Activated CD4-positive, alpha-beta memory T cell treated with anti-CD3 and anti-CD28 coated beads, Interleukin-2, amount 10 ng/mL, durations not matched to agents 7 days and 5 days (primary cell): ENCODE measurements at regions not wholly inside any gene's neighbourhood (a gene's known extent, or its start where the extent isn't known, plus 50 kb on each side); places are given as distances from the start of the nearest gene placed in this dataset.
"Not testable (repeated sequence)": the region's sequence is repeated elsewhere in the genome, so short reads cannot be mapped to it uniquely, and the experiment has no call there.

ENCODE experiments used
- CTCF ChIA-PET: fragments of 350-600 bp; sonication (Branson Sonifier 250); formaldehyde crosslinking; loops from one replicate; lab custom pipeline; 2021; ENCODE audit warnings: antibody characterized with exemption, inconsistent platforms; lab: Charles Lee
- POLR2A ChIA-PET: fragments of 350-600 bp; sonication (Branson Sonifier 250); formaldehyde crosslinking; loops from one replicate; lab custom pipeline; 2021; ENCODE audit warnings: antibody characterized with exemption; lab: Charles Lee
- DNase-seq: peaks from one replicate; pipeline ENCODE4 v3.0.0-alpha.2; 2020
- H3K27ac Mint-ChIP-seq: one replicate; pipeline ENCODE4 v1.8.0; 2021; ENCODE audit warnings: mild to moderate bottlenecking, mixed read lengths
- H3K27me3 Mint-ChIP-seq: one replicate; pipeline ENCODE4 v1.8.0; 2021; ENCODE audit warnings: mixed read lengths
- H3K36me3 Mint-ChIP-seq: one replicate; pipeline ENCODE4 v1.8.0; 2021; ENCODE audit warnings: low read depth, mixed read lengths
- H3K4me1 Mint-ChIP-seq: one replicate; pipeline ENCODE4 v1.8.0; 2021; ENCODE audit warnings: mixed read lengths
- H3K4me3 Mint-ChIP-seq: one replicate; pipeline ENCODE4 v1.8.0; 2021; ENCODE audit warnings: mild to moderate bottlenecking, mixed read lengths
- H3K9me3 Mint-ChIP-seq: one replicate; pipeline ENCODE4 v1.8.0; 2021; ENCODE audit warnings: mixed read lengths

DNA sequence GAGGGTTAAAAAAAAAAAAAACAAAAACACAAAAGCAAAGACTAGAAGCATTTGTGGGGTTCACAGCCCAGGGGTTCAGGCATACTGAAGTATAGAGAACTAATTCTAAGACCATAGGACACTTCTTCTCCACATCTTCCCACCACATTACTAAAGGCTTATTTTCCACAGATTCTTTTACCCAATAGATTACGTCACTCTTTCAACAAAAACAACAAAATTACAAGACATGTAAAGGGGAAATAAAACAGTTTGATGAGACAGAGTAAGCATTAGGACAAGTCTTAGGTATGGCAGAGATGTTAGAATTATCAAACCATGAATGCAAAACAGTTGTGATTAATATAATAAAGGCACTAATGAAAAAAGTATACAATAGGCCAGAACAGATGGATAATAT lies 2013.7 kb downstream of the MRPL39 start:
- CTCF ChIA-PET: no interaction called here

DNA sequence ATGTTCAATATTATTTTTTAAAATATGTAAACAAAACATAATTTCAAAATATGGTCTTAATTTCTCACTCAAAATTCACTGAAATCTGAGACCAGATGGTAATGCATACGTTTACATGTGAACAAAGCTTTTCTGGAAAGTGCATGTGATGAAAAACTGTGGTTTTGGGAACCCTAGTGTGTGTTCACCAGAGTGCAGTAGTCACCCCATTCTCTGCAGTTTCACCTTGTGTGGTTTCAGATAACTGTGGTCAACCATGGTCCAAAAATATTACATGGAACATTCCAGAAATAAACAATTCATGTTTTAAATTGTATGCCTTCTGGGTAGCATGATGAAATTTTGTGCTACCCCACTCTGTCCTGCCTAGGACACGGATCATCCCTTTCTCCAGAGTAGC lies 2021.9 kb downstream of the MRPL39 start:
- H3K4me3 Mint-ChIP-seq: no peak overlapping the region
- H3K27ac Mint-ChIP-seq: no peak overlapping the region
- CTCF ChIA-PET: no interaction called here
- H3K4me1 Mint-ChIP-seq: no peaks in the 10 kb centered on the region
- H3K9me3 Mint-ChIP-seq: no peaks in the 10 kb centered on the region
- no peak for DNase-seq
- H3K36me3 Mint-ChIP-seq: no peaks in the 10 kb centered on the region
- H3K27me3 Mint-ChIP-seq: no peaks in the 10 kb centered on the region
- POLR2A ChIA-PET: no interaction called here

More for the DNA sequence above, 2013.7 kb downstream of the MRPL39 start:
- H3K36me3 Mint-ChIP-seq: no peaks in the 10 kb centered on the region
- H3K27me3 Mint-ChIP-seq: no peaks in the 10 kb centered on the region
- H3K4me3 Mint-ChIP-seq: no peak overlapping the region
- no peak for DNase-seq
- POLR2A ChIA-PET: no interaction called here
- no peaks in the 10 kb centered on the region for H3K4me1 Mint-ChIP-seq
- peaks cover 2% of the 10 kb centered on the region for H3K9me3 Mint-ChIP-seq
- no peak overlapping the region for H3K27ac Mint-ChIP-seq

DNA sequence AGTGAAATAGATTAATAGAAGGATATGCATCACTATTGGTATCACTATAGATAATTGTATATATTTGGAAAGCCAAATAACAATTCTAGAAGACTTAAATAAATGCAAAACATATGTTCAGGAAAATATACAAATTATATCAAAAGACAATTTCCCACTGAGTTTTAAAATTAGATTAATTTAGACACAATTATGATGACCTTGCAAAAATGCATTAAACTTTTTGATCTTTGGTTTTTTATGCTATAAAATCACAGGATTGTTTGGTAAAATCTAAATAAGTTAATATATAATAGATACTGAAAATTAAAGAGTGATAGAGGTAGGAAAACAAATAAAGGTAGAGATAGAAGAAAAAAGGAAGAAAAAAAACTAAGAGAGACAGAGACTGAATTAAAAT lies 2027.7 kb downstream of the MRPL39 start:
- no peak overlapping the region for H3K4me3 Mint-ChIP-seq
- no peak for DNase-seq
- no peaks in the 10 kb centered on the region for H3K4me1 Mint-ChIP-seq
- ChIA-PET POLR2A (no interaction called here), CTCF (no interaction called here)
- no peaks in the 10 kb centered on the region for H3K27me3 Mint-ChIP-seq
- H3K9me3 Mint-ChIP-seq: no peaks in the 10 kb centered on the region
- no peak overlapping the region for H3K27ac Mint-ChIP-seq
- no peaks in the 10 kb centered on the region for H3K36me3 Mint-ChIP-seq

DNA sequence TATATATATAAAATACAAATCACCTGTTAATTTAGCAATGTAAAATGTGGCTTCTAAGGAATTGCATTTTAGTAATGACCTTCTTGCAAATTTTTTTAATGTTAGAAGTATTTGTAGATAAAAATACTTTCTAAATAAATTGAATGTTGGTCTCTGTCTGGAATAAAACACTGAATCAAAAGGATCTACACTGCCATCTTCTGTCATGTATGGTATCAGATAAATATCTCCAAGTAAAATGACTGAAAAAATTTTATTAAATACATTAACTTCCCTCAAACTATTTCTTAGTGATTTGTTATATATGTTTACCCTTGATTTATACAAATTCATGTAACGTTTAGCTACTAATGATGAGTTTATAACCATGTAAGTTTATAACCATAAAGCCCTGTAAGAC lies 2029.3 kb downstream of the MRPL39 start:
- Mint-ChIP-seq H3K4me1 (no peaks in the 10 kb centered on the region), H3K27me3 (no peaks in the 10 kb centered on the region), H3K9me3 (no peaks in the 10 kb centered on the region), H3K36me3 (no peaks in the 10 kb centered on the region), H3K4me3 (no peak overlapping the region), H3K27ac (no peak overlapping the region)
- DNase-seq: no peak
- CTCF ChIA-PET: no interaction called here
- POLR2A ChIA-PET: no interaction called here

DNA sequence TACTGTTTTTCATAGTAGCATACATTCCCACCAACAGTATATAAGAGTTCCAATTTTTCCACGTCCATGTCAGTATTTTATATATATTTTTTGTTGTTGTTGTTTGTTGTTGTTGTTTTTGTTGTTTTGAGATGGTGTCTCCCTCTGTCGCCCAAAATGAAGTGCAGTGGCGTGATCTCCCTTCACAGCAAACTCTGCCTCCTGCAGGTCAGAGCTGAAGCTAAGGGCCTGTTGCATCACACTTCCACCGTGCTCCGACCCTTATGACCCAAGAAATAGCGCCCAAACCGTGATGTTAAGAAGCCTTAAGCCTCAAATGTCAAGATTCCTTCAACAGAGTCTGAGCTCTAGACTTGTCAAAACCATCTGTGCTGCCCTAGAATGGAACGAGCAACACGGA lies 2032.3 kb downstream of the MRPL39 start:
- H3K4me1 Mint-ChIP-seq: no peaks in the 10 kb centered on the region
- H3K4me3 Mint-ChIP-seq: no peak overlapping the region
- H3K27me3 Mint-ChIP-seq: no peaks in the 10 kb centered on the region
- H3K9me3 Mint-ChIP-seq: no peaks in the 10 kb centered on the region
- no peak overlapping the region for H3K27ac Mint-ChIP-seq
- POLR2A ChIA-PET: no interaction called here
- CTCF ChIA-PET: no interaction called here
- no peaks in the 10 kb centered on the region for H3K36me3 Mint-ChIP-seq
- DNase-seq: no peak

DNA sequence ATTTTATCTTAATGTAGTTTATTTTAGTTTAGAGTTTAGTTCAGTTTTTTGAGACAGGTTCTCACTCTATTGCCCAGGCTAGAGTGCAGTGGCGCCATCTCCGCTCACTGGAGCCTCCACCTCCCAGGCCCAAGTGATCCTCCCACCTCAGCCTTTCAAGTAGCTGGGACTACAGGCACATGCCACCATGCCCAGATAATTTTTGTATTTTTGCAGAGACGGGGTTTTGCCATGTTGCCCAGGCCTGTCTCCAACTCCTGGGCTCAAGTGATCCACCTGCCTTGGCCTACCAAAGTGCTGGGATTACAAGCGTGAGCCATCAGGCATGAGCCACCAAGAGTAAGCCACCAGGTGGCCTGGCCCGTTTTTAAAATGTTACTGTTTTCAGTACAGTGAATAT lies 2058.4 kb downstream of the MRPL39 start:
- H3K27ac Mint-ChIP-seq, H3K36me3 Mint-ChIP-seq, H3K9me3 Mint-ChIP-seq, POLR2A ChIA-PET, H3K27me3 Mint-ChIP-seq, DNase-seq, CTCF ChIA-PET, H3K4me3 Mint-ChIP-seq, H3K4me1 Mint-ChIP-seq: not testable (repeated sequence)

DNA sequence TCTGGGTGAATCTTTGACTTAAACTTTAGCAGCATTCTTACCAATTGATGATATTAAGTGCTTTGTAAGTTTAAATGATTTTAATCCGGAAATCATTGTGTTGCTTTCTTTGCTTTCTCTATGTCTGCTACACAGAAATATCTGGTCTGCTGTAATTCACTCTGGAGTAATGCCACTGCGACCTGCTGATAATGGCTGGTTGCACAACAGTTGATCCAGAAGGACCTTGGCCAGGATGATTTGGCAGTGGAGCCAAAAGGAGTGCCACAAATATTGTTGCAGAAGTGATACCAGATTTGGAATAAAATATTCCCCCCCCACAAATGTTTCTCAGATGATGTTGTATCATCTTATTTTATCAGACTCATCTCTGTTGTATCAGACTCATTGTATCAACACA lies 2063.9 kb downstream of the MRPL39 start:
- ChIA-PET POLR2A (no interaction called here), CTCF (no interaction called here)
- no peak overlapping the region for H3K4me3 Mint-ChIP-seq
- H3K4me1 Mint-ChIP-seq: no peaks in the 10 kb centered on the region
- no peak for DNase-seq
- H3K27me3 Mint-ChIP-seq: no peaks in the 10 kb centered on the region
- H3K9me3 Mint-ChIP-seq: peaks cover 2% of the 10 kb centered on the region
- no peak overlapping the region for H3K27ac Mint-ChIP-seq
- H3K36me3 Mint-ChIP-seq: no peaks in the 10 kb centered on the region

DNA sequence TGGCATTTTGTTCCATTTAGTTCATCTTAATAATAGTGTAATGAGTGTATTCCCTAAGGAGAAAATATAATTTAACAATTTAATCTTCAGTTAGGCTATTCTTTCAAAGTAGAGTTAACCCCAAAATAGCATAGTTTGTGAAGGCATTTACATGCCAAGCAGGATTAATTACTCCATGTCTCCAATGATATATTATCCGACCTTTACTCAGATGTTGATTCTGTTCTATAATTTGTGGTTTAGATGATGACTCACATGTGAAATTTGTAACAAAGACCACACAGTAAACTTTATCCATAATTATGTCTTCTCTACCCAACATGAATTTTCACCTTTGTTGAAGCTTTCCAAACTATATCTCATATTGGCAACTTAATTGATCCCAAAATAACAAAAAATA lies 2065.2 kb downstream of the MRPL39 start:
- Mint-ChIP-seq H3K9me3 (peaks cover 2% of the 10 kb centered on the region), H3K4me3 (no peak overlapping the region), H3K4me1 (no peaks in the 10 kb centered on the region), H3K36me3 (no peaks in the 10 kb centered on the region), H3K27me3 (no peaks in the 10 kb centered on the region), H3K27ac (no peak overlapping the region)
- no peak for DNase-seq
- ChIA-PET POLR2A (no interaction called here), CTCF (no interaction called here)

DNA sequence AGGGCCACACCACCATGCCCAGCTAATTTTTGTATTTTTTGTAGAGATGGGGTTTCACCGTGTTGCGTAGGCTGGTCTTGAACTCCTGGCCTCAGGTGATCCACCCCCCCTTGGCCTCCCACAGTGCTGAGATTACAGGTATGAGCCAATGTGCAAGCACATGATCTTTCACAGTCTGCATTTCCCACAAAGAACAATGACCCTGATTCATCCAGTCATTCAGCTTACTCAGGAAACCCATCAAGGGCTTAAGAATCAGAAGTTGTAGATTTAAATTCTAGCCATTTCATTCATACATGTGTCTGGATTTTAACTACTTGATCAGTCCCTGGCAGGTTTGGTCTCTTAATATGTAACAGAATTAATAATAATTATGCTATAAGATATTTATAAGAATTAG lies 2065.7 kb downstream of the MRPL39 start:
- Mint-ChIP-seq H3K27me3 (no peaks in the 10 kb centered on the region), H3K4me1 (no peaks in the 10 kb centered on the region), H3K36me3 (no peaks in the 10 kb centered on the region), H3K4me3 (no peak overlapping the region), H3K27ac (no peak overlapping the region), H3K9me3 (peaks cover 2% of the 10 kb centered on the region)
- CTCF ChIA-PET: no interaction called here
- no peak for DNase-seq
- POLR2A ChIA-PET: no interaction called here

DNA sequence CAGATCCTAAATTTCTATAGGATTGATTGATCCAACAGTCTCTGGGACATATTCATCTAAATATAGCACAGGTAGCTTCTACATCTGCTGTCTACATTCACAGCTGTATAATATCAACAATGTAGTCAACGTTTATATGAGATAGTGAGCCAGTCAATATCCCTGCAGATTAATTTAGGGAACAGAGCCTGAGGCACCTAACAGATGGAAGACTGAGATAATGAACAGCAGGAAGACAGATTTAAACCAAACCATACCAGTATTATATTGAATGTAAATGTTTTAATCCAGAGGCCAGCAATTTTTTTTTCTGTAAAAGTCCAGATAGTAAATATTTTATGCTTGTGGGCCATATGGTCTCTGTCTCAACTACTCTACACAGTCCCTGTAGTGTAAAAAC lies 2072.4 kb downstream of the MRPL39 start:
- H3K9me3 Mint-ChIP-seq: peaks cover 2% of the 10 kb centered on the region

DNA sequence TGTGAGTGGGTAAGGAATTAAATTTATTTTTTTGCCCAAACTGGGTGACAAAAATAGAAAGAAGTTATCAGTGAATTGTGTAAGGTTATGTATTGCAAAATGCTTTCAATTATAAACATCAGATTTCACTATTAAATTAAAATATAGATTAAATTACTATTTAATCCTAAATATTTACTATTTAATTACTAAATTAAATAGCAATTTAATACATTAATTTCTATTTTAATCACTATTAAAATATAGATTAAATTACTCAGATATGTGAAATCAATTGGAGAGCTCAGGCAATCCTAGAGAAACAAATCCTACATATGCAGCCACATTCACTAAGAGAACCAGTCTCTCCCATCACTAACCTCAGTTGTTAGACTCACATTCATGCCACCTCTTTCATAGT lies 2075.8 kb downstream of the MRPL39 start:
- H3K27ac Mint-ChIP-seq: no peak overlapping the region

More for the DNA sequence above, 2072.4 kb downstream of the MRPL39 start:
- H3K27ac Mint-ChIP-seq: no peak overlapping the region
- ChIA-PET POLR2A (no interaction called here), CTCF (interaction anchor here (1.8 kb wide), 1 partner anchor 9 kb away, joined by 5 read pairs; no protein-coding TSS in a partner anchor)
- no peak overlapping the region for H3K4me3 Mint-ChIP-seq
- no peaks in the 10 kb centered on the region for H3K36me3 Mint-ChIP-seq
- H3K27me3 Mint-ChIP-seq: no peaks in the 10 kb centered on the region
- DNase-seq: no peak
- H3K4me1 Mint-ChIP-seq: no peaks in the 10 kb centered on the region

DNA sequence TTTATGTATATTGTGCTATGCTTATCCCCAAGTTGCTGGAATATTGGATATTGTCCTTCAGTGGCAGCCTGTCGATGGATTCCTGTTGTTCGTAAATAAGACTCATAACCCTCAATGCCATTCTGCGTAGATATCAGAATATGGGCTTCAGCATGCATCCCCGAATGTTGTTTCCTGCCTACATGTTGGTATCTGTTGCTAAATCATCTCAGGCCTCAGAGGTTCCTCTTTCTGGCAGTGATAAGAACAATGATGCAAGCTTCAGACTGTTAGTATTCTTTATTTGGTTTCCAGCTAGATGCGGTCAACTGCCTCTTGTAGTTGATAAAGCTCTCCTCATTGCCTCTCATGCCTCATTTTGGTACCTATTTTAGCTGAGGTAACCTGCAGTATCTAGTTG lies 2082.6 kb downstream of the MRPL39 start:
- H3K27ac Mint-ChIP-seq: no peak overlapping the region
- ChIA-PET CTCF (no interaction called here), POLR2A (no interaction called here)
- no peaks in the 10 kb centered on the region for H3K27me3 Mint-ChIP-seq
- no peaks in the 10 kb centered on the region for H3K36me3 Mint-ChIP-seq
- H3K4me1 Mint-ChIP-seq: no peaks in the 10 kb centered on the region
- no peak for DNase-seq
- H3K9me3 Mint-ChIP-seq: peaks cover 6% of the 10 kb centered on the region
- H3K4me3 Mint-ChIP-seq: no peak overlapping the region

More for the DNA sequence above, 2075.8 kb downstream of the MRPL39 start:
- no peak for DNase-seq
- Mint-ChIP-seq H3K4me1 (no peaks in the 10 kb centered on the region), H3K9me3 (peaks cover 3% of the 10 kb centered on the region), H3K36me3 (no peaks in the 10 kb centered on the region), H3K27me3 (no peaks in the 10 kb centered on the region), H3K4me3 (no peak overlapping the region)
- CTCF ChIA-PET: no interaction called here
- POLR2A ChIA-PET: no interaction called here

DNA sequence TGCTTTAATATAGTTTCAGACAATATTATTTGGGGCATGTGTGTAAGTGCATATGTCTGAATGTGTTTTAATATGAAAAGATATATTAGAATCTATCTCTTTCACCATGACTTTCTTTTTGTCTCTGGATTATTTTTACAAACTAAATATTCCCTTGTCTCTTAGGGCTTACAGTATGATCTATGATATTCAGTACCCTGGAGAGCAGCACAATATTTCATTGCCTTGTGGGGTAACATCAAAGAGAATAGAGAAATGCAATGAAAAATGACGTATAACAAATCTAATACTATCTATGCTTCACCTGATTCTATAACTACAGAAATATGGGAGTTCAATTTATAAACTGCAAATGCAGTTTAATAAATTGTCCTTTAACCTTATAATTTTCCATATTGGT lies 2084.5 kb downstream of the MRPL39 start:
- H3K9me3 Mint-ChIP-seq: peaks cover 4% of the 10 kb centered on the region
- POLR2A ChIA-PET: no interaction called here
- H3K27me3 Mint-ChIP-seq: no peaks in the 10 kb centered on the region
- CTCF ChIA-PET: no interaction called here
- H3K36me3 Mint-ChIP-seq: no peaks in the 10 kb centered on the region
- no peaks in the 10 kb centered on the region for H3K4me1 Mint-ChIP-seq
- no peak overlapping the region for H3K27ac Mint-ChIP-seq
- no peak overlapping the region for H3K4me3 Mint-ChIP-seq
- DNase-seq: no peak

DNA sequence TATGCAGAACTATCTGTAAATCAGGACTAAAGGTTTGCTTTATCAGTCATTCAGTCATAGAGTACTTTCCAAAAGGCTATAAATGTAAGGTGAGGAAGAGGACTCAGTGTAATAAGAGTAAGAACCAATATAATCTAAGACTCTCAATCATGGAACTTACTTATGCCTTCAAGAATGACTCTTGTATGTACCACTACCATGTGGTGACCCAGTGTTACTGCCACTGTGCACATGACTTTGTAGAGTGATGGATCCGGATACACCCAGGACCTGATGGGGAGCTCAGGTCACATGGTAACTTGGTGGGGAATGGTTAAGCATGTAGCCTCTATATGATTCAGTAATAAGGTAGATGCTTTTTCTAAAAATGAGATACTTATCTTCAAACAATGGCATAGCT lies 2099.8 kb downstream of the MRPL39 start:
- DNase-seq: no peak
- POLR2A ChIA-PET: no interaction called here
- no peak overlapping the region for H3K4me3 Mint-ChIP-seq
- H3K36me3 Mint-ChIP-seq: no peaks in the 10 kb centered on the region
- no peaks in the 10 kb centered on the region for H3K27me3 Mint-ChIP-seq
- no peaks in the 10 kb centered on the region for H3K4me1 Mint-ChIP-seq
- no peak overlapping the region for H3K27ac Mint-ChIP-seq
- CTCF ChIA-PET: no interaction called here
- no peaks in the 10 kb centered on the region for H3K9me3 Mint-ChIP-seq

DNA sequence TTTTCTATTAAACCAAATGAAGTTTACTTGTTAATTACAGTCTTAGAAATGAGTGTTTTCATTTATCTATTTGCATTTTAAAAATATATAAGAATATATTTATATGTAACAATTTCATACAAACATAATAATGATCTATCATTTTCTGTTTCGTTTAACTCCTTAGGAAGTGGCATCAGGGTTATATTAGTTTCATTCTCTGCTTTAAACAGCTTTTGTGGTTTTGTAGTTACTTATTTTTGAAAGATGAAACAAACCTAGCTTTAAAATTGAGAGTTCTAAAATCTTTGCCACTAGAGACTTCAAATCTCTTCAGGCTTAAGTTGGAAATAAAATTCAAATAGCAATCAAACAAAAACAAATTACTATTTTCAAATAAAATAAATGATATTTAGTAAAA lies 2110.6 kb downstream of the MRPL39 start:
- H3K36me3 Mint-ChIP-seq: no peaks in the 10 kb centered on the region
- no peaks in the 10 kb centered on the region for H3K4me1 Mint-ChIP-seq
- H3K9me3 Mint-ChIP-seq: peaks cover 10% of the 10 kb centered on the region
- H3K27ac Mint-ChIP-seq: no peak overlapping the region
- no peaks in the 10 kb centered on the region for H3K27me3 Mint-ChIP-seq
- no peak overlapping the region for H3K4me3 Mint-ChIP-seq
- no peak for DNase-seq
- ChIA-PET POLR2A (no interaction called here), CTCF (no interaction called here)
